ENCODE measurements at regions not wholly inside any gene's neighbourhood (a gene's known extent, or its start where the extent isn't known, plus 50 kb on each side); places are given as distances from the start of the nearest gene placed in this dataset.
A peak's percentile ranks its signal among the peaks of the same experiment; 100 is the strongest.

- BruUV-seq (replicated peaks), result no TSS peak
- Histone ChIP-seq H3K27ac (no peak overlapping the region), H4K20me1 (ENCODE audit: insufficient read depth) (no peaks in the 10 kb centered on the region), H3K36me3 (ENCODE audit: low read depth) (no peaks in the 10 kb centered on the region), H2AFZ (0 out of 2 replicates have a peak overlapping the region, but pooled peaks have one; percentile 9), H3K4me3 (no peak overlapping the region), H3K4me1 (replicated peaks; ENCODE audit: insufficient read depth) (no peaks in the 10 kb centered on the region), H3K9me2 (ENCODE audit: insufficient read depth) (no peaks in the 10 kb centered on the region), H3F3A (ENCODE audit: insufficient read depth, low read depth) (no peaks in the 10 kb centered on the region), H3K79me2 (ENCODE audit: low read depth) (no peaks in the 10 kb centered on the region), H3K4me2 (no peak overlapping the region), H3K27me3 (ENCODE audit: insufficient read depth, low read depth) (no peaks in the 10 kb centered on the region), H3K9me3 (ENCODE audit: insufficient read depth, low read depth) (no peaks in the 10 kb centered on the region)
- ChIA-PET POLR2A (ENCODE audit: unreplicated experiment) (no interaction called here), CTCF (interaction anchor here (0.6 kb wide), 1 partner anchor 48 kb away, joined by 3 read pairs; no protein-coding TSS in a partner anchor)
- TF ChIP-seq EZH2 (IDR thresholded peaks at IDR 0.05; ENCODE audit: low read depth), result no peak
- TF ChIP-seq, protein P1, sequence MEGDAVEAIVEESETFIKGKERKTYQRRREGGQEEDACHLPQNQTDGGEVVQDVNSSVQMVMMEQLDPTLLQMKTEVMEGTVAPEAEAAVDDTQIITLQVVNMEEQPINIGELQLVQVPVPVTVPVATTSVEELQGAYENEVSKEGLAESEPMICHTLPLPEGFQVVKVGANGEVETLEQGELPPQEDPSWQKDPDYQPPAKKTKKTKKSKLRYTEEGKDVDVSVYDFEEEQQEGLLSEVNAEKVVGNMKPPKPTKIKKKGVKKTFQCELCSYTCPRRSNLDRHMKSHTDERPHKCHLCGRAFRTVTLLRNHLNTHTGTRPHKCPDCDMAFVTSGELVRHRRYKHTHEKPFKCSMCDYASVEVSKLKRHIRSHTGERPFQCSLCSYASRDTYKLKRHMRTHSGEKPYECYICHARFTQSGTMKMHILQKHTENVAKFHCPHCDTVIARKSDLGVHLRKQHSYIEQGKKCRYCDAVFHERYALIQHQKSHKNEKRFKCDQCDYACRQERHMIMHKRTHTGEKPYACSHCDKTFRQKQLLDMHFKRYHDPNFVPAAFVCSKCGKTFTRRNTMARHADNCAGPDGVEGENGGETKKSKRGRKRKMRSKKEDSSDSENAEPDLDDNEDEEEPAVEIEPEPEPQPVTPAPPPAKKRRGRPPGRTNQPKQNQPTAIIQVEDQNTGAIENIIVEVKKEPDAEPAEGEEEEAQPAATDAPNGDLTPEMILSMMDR (conservative IDR thresholded peaks at IDR 0.05), result no peak
- DNase-seq, result no peak
- intact Hi-C loops (cut with micrococcal nuclease; ENCODE audit: unreplicated experiment), result loop anchor here (10.0 kb wide), 1 partner anchor 1030 kb away; no protein-coding TSS in a partner anchor
Observed at GRCh38 chr11:32325187-32325586, 110.2 kb downstream of the WT1 start.

DNA sequence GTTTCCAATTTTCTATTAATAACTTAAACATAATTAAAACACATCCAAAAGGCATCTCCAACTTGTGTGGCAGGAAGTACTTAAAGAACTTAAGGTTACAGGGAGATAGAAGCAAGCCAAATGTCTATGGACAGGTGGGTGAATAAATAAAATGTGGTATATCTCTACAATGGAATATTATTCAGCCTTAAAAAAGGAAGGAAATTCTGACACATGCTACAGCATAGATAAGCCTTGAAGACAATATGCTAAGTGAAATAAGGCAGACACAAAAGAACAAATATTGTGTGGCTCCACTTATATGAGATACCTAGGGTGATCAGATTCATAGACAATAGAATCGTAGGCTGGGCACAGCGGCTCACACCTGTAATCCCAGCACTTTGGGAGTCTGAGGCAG lies 109.6 kb downstream of the WT1 start:
- H3K79me2 ChIP-seq (ENCODE audit: low read depth), result no peaks in the 10 kb centered on the region
- no peaks in the 10 kb centered on the region for H3F3A ChIP-seq (ENCODE audit: insufficient read depth, low read depth)
- intact Hi-C loops (cut with micrococcal nuclease; ENCODE audit: unreplicated experiment), result loop anchor here (10.0 kb wide), 1 partner anchor 1029 kb away; no protein-coding TSS in a partner anchor
- no peaks in the 10 kb centered on the region for H3K9me3 ChIP-seq (ENCODE audit: insufficient read depth, low read depth)
- H3K4me3 ChIP-seq, result no peak overlapping the region
- H4K20me1 ChIP-seq (ENCODE audit: insufficient read depth), result no peaks in the 10 kb centered on the region
- no peak overlapping the region for H3K27ac ChIP-seq
- no peak overlapping the region for H3K4me2 ChIP-seq
- no peak overlapping the region for H2AFZ ChIP-seq
- ChIA-PET CTCF (interaction anchor here (0.6 kb wide), 1 partner anchor 48 kb away, joined by 3 read pairs; no protein-coding TSS in a partner anchor), POLR2A (ENCODE audit: unreplicated experiment) (no interaction called here)
- TF ChIP-seq, protein P1 (conservative IDR thresholded peaks at IDR 0.05), result no peak
- no peaks in the 10 kb centered on the region for H3K4me1 ChIP-seq (replicated peaks; ENCODE audit: insufficient read depth)
- no peaks in the 10 kb centered on the region for H3K36me3 ChIP-seq (ENCODE audit: low read depth)
- BruUV-seq (replicated peaks), result no TSS peak
- DNase-seq, result no peak
- H3K9me2 ChIP-seq (ENCODE audit: insufficient read depth), result no peaks in the 10 kb centered on the region
- H3K27me3 ChIP-seq (ENCODE audit: insufficient read depth, low read depth), result no peaks in the 10 kb centered on the region

GRCh38 chr11:32326522-32326921 lies 108.8 kb downstream of the WT1 start:
- TF ChIP-seq, protein P1 (conservative IDR thresholded peaks at IDR 0.05), result no peak
- no peak for TF ChIP-seq EZH2 (IDR thresholded peaks at IDR 0.05; ENCODE audit: low read depth)
- Histone ChIP-seq H3F3A (ENCODE audit: insufficient read depth, low read depth) (no peaks in the 10 kb centered on the region), H2AFZ (no peak overlapping the region), H3K79me2 (ENCODE audit: low read depth) (no peaks in the 10 kb centered on the region), H4K20me1 (ENCODE audit: insufficient read depth) (no peaks in the 10 kb centered on the region), H3K36me3 (ENCODE audit: low read depth) (no peaks in the 10 kb centered on the region), H3K9me2 (ENCODE audit: insufficient read depth) (no peaks in the 10 kb centered on the region), H3K27me3 (ENCODE audit: insufficient read depth, low read depth) (no peaks in the 10 kb centered on the region), H3K4me2 (no peak overlapping the region), H3K9me3 (ENCODE audit: insufficient read depth, low read depth) (no peaks in the 10 kb centered on the region), H3K27ac (no peak overlapping the region), H3K4me1 (replicated peaks; ENCODE audit: insufficient read depth) (no peaks in the 10 kb centered on the region), H3K4me3 (no peak overlapping the region)
- ChIA-PET POLR2A (ENCODE audit: unreplicated experiment) (no interaction called here), CTCF (interaction anchor here (0.6 kb wide), 1 partner anchor 319 kb away, joined by 14 read pairs; no protein-coding TSS in a partner anchor)
- DNase-seq, result no peak
- no TSS peak for BruUV-seq (replicated peaks)
- intact Hi-C loops (cut with micrococcal nuclease; ENCODE audit: unreplicated experiment), result loop anchor here (10.0 kb wide), 1 partner anchor 1028 kb away; no protein-coding TSS in a partner anchor

Data from PC-9 (cell line).